ENCODE measurements at regions not wholly inside any gene's neighbourhood (a gene's known extent, or its start where the extent isn't known, plus 50 kb on each side); places are given as distances from the start of the nearest gene placed in this dataset.

- H3K4me3 Mint-ChIP-seq = peak overlapping the region; percentile 10
- POLR2A ChIA-PET = interaction anchor here (1.1 kb wide), 1 partner anchor 13 kb away, joined by 3 read pairs; no protein-coding TSS in a partner anchor
- peaks cover 14% of the 10 kb centered on the region for H3K4me1 Mint-ChIP-seq (ENCODE audit: low read depth)
- no peaks in the 10 kb centered on the region for H3K27me3 Mint-ChIP-seq
- no peaks in the 10 kb centered on the region for H3K36me3 Mint-ChIP-seq
- intact Hi-C loops (cut with micrococcal nuclease) = loop anchor here (1.0 kb wide), 2 partner anchors 13 to 62 kb away; no protein-coding TSS in a partner anchor
- peak; percentile 63 for DNase-seq
- CTCF ChIA-PET = no interaction called here
- H3K9me3 Mint-ChIP-seq = no peaks in the 10 kb centered on the region
- peak overlapping the region; percentile 76 for H3K27ac Mint-ChIP-seq
Measured at GRCh38 chr10:47195274-47195885, 104.6 kb upstream of the GDF10 start.

DNA sequence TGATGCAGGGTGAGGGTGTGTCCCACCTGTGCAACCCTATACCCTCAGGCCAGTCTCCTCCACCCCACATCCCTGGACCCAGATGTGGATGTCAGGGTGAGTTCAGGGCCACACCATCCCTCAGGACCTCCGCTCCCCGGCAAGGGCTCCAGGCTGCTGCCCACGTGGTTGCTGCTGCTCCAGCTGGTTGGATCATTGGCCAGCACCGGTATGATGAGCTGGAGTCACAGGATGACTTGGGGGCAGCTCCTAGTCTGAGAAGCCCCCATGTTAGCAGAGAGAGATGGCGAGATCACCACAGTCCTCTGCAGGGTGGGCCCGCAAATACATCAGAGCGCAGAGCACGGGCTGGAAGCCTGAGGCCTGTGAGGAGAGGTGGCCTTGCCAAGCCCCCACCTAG lies 103.3 kb upstream of the GDF10 start:
- H3K27ac Mint-ChIP-seq = no peak overlapping the region
- H3K36me3 Mint-ChIP-seq = no peaks in the 10 kb centered on the region
- ChIA-PET CTCF (no interaction called here), POLR2A (interaction anchor here (1.1 kb wide), 1 partner anchor 11 kb away, joined by 3 read pairs; no protein-coding TSS in a partner anchor)
- H3K4me3 Mint-ChIP-seq = no peak overlapping the region
- intact Hi-C loops (cut with micrococcal nuclease) = no loop called here
- no peaks in the 10 kb centered on the region for H3K9me3 Mint-ChIP-seq
- peaks cover 14% of the 10 kb centered on the region for H3K4me1 Mint-ChIP-seq (ENCODE audit: low read depth)
- no peaks in the 10 kb centered on the region for H3K27me3 Mint-ChIP-seq
- no peak for DNase-seq

- CTCF ChIA-PET = interaction anchor here (1.0 kb wide), 1 partner anchor 174 kb away, joined by 3 read pairs; no protein-coding TSS in a partner anchor
- POLR2A ChIA-PET = interaction anchor here (0.8 kb wide), 1 partner anchor 10 kb away, joined by 3 read pairs; no protein-coding TSS in a partner anchor
- H3K36me3 Mint-ChIP-seq = no peaks in the 10 kb centered on the region
- no peak for DNase-seq
- H3K4me3 Mint-ChIP-seq = no peak overlapping the region
- peaks cover 2% of the 10 kb centered on the region for H3K9me3 Mint-ChIP-seq
- no peaks in the 10 kb centered on the region for H3K27me3 Mint-ChIP-seq
- H3K4me1 Mint-ChIP-seq (ENCODE audit: low read depth) = peaks cover 14% of the 10 kb centered on the region
- H3K27ac Mint-ChIP-seq = no peak overlapping the region
- intact Hi-C loops (cut with micrococcal nuclease) = no loop called here
Measured at GRCh38 chr10:47198221-47198620, 101.8 kb upstream of the GDF10 start.

DNA sequence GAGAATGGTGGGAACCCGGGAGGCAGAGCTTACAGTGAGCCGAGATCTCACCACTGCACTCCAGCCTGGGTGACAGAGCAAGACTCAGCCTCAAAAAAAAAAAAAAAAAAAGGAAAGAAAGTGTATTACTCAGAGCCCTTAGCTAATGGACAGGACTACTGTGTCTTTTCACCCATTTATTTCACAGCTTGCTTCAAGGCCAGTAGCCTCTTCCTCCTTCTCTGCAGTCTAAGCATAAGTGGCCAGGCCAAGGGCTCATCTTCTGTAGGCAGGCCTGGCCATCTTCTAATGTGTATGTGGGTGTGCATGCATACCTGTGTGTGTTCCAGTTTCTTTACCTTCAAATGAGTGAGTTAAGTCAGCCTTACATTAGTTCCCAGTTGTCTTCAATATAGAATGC lies 94.8 kb upstream of the GDF10 start:
- H3K36me3 Mint-ChIP-seq = no peaks in the 10 kb centered on the region
- peaks cover 3% of the 10 kb centered on the region for H3K9me3 Mint-ChIP-seq
- POLR2A ChIA-PET = no interaction called here
- H3K27ac Mint-ChIP-seq = no peak overlapping the region
- H3K4me1 Mint-ChIP-seq (ENCODE audit: low read depth) = peaks cover 51% of the 10 kb centered on the region
- intact Hi-C loops (cut with micrococcal nuclease) = loop anchor here (5.0 kb wide), 1 partner anchor 38 kb away; no protein-coding TSS in a partner anchor
- H3K27me3 Mint-ChIP-seq = no peaks in the 10 kb centered on the region
- no peak for DNase-seq
- CTCF ChIA-PET = no interaction called here
- no peak overlapping the region for H3K4me3 Mint-ChIP-seq

GRCh38 chr10:47206449-47207280 lies 93.3 kb upstream of the GDF10 start:
- H3K27ac Mint-ChIP-seq = peak overlapping the region; percentile 71
- CTCF ChIA-PET = interaction anchor here (0.8 to 1.2 kb wide), 3 partner anchors 104 to 159 kb away, joined by 3 read pairs; no protein-coding TSS in a partner anchor
- intact Hi-C loops (cut with micrococcal nuclease) = loop anchor here (2.0 to 5.0 kb wide), 2 partner anchors 39 to 54 kb away; no protein-coding TSS in a partner anchor
- peak overlapping the region; percentile 31 for H3K4me3 Mint-ChIP-seq
- POLR2A ChIA-PET = no interaction called here
- H3K4me1 Mint-ChIP-seq (ENCODE audit: low read depth) = peaks cover 61% of the 10 kb centered on the region
- peaks cover 2% of the 10 kb centered on the region for H3K36me3 Mint-ChIP-seq
- DNase-seq = no peak
- peaks cover 3% of the 10 kb centered on the region for H3K9me3 Mint-ChIP-seq
- no peaks in the 10 kb centered on the region for H3K27me3 Mint-ChIP-seq

- Mint-ChIP-seq H3K36me3 (peaks cover 5% of the 10 kb centered on the region), H3K9me3 (peaks cover 8% of the 10 kb centered on the region), H3K27ac (peak overlapping the region; percentile 71), H3K4me3 (peak overlapping the region; percentile 31), H3K27me3 (no peaks in the 10 kb centered on the region), H3K4me1 (ENCODE audit: low read depth) (peaks cover 64% of the 10 kb centered on the region)
- DNase-seq = peak; percentile 33
- intact Hi-C loops (cut with micrococcal nuclease) = loop anchor here (2.0 to 5.0 kb wide), 2 partner anchors 40 to 54 kb away; no protein-coding TSS in a partner anchor
- POLR2A ChIA-PET = interaction anchor here (1.4 kb wide), 1 partner anchor 9 kb away, joined by 3 read pairs; no protein-coding TSS in a partner anchor
- CTCF ChIA-PET = interaction anchor here (0.8 to 1.1 kb wide), 3 partner anchors 28 to 160 kb away, joined by 3 read pairs; no protein-coding TSS in a partner anchor
Measured at GRCh38 chr10:47207281-47207615, 92.7 kb upstream of the GDF10 start.

GRCh38 chr10:47207894-47208469 lies 92.0 kb upstream of the GDF10 start:
- DNase-seq = peak; percentile 47
- CTCF ChIA-PET = interaction anchor here (0.8 to 1.1 kb wide), 5 partner anchors 15 to 161 kb away, joined by 3 read pairs; no protein-coding TSS in a partner anchor
- Mint-ChIP-seq H3K36me3 (peaks cover 9% of the 10 kb centered on the region), H3K4me3 (peak overlapping the region; percentile 31), H3K9me3 (peaks cover 13% of the 10 kb centered on the region), H3K4me1 (ENCODE audit: low read depth) (peaks cover 69% of the 10 kb centered on the region), H3K27ac (peak overlapping the region; percentile 71), H3K27me3 (no peaks in the 10 kb centered on the region)
- intact Hi-C loops (cut with micrococcal nuclease) = loop anchor here (1.0 to 5.0 kb wide), 3 partner anchors 13 to 53 kb away; no protein-coding TSS in a partner anchor
- POLR2A ChIA-PET = interaction anchor here (0.6 to 1.4 kb wide), 2 partner anchors 10 to 12 kb away, joined by 3 read pairs; no protein-coding TSS in a partner anchor

DNA sequence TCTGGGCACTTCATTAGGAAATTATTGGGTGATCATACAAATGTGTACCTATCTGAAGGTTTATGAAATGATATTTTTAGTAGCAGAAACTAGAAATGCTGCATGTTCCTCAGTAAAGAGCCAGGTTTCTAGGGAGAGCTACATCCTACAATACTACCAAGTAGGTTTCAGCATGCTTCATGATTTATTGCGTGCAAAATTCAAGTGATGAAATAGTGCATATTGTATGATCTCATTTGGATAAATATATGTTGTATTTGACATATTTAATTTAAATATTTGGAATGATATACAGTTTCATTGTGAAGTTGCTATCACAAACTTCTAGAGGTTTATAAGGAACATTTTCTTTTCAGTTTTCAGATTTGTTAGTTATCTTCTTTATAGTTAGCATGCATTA lies 90.5 kb upstream of the GDF10 start:
- no peaks in the 10 kb centered on the region for H3K27me3 Mint-ChIP-seq
- H3K4me1 Mint-ChIP-seq (ENCODE audit: low read depth) = peaks cover 70% of the 10 kb centered on the region
- H3K9me3 Mint-ChIP-seq = peaks cover 9% of the 10 kb centered on the region
- no peak overlapping the region for H3K27ac Mint-ChIP-seq
- intact Hi-C loops (cut with micrococcal nuclease) = loop anchor here (5.0 kb wide), 1 partner anchor 42 kb away; no protein-coding TSS in a partner anchor
- ChIA-PET CTCF (interaction anchor here (1.0 kb wide), 1 partner anchor 161 kb away, joined by 3 read pairs; no protein-coding TSS in a partner anchor), POLR2A (no interaction called here)
- no peak for DNase-seq
- no peak overlapping the region for H3K4me3 Mint-ChIP-seq
- peaks cover 9% of the 10 kb centered on the region for H3K36me3 Mint-ChIP-seq

- H3K36me3 Mint-ChIP-seq = peaks cover 9% of the 10 kb centered on the region
- H3K27ac Mint-ChIP-seq = no peak overlapping the region
- DNase-seq = no peak
- H3K4me3 Mint-ChIP-seq = no peak overlapping the region
- peaks cover 9% of the 10 kb centered on the region for H3K9me3 Mint-ChIP-seq
- no peaks in the 10 kb centered on the region for H3K27me3 Mint-ChIP-seq
- ChIA-PET CTCF (no interaction called here), POLR2A (no interaction called here)
- peaks cover 47% of the 10 kb centered on the region for H3K4me1 Mint-ChIP-seq (ENCODE audit: low read depth)
- intact Hi-C loops (cut with micrococcal nuclease) = no loop called here
Measured at GRCh38 chr10:47214520-47214919, 85.5 kb upstream of the GDF10 start.

GRCh38 chr10:47217113-47217512 lies 82.9 kb upstream of the GDF10 start:
- H3K4me1 Mint-ChIP-seq (ENCODE audit: low read depth) = peaks cover 32% of the 10 kb centered on the region
- no peak overlapping the region for H3K4me3 Mint-ChIP-seq
- H3K36me3 Mint-ChIP-seq = peaks cover 5% of the 10 kb centered on the region
- ChIA-PET POLR2A (no interaction called here), CTCF (no interaction called here)
- DNase-seq = no peak
- no peaks in the 10 kb centered on the region for H3K27me3 Mint-ChIP-seq
- H3K9me3 Mint-ChIP-seq = peaks cover 6% of the 10 kb centered on the region
- peak overlapping the region; percentile 49 for H3K27ac Mint-ChIP-seq
- intact Hi-C loops (cut with micrococcal nuclease) = loop anchor here (2.0 kb wide), 2 partner anchors 40 to 56 kb away; no protein-coding TSS in a partner anchor

GRCh38 chr10:47218803-47219202 lies 81.2 kb upstream of the GDF10 start:
- H3K27ac Mint-ChIP-seq = no peak overlapping the region
- no peak for DNase-seq
- peaks cover 24% of the 10 kb centered on the region for H3K4me1 Mint-ChIP-seq (ENCODE audit: low read depth)
- ChIA-PET CTCF (interaction anchor here (1.1 kb wide), 1 partner anchor 171 kb away, joined by 3 read pairs; no protein-coding TSS in a partner anchor), POLR2A (no interaction called here)
- H3K36me3 Mint-ChIP-seq = no peaks in the 10 kb centered on the region
- intact Hi-C loops (cut with micrococcal nuclease) = no loop called here
- H3K9me3 Mint-ChIP-seq = no peaks in the 10 kb centered on the region
- no peak overlapping the region for H3K4me3 Mint-ChIP-seq
- no peaks in the 10 kb centered on the region for H3K27me3 Mint-ChIP-seq

Data from activated CD4-positive, alpha-beta memory T cell treated with anti-CD3 and anti-CD28 coated beads for 36 hours (primary cell).